ENCODE measurements at regions not wholly inside any gene's neighbourhood (a gene's known extent, or its start where the extent isn't known, plus 50 kb on each side); places are given as distances from the start of the nearest gene placed in this dataset.

DNA sequence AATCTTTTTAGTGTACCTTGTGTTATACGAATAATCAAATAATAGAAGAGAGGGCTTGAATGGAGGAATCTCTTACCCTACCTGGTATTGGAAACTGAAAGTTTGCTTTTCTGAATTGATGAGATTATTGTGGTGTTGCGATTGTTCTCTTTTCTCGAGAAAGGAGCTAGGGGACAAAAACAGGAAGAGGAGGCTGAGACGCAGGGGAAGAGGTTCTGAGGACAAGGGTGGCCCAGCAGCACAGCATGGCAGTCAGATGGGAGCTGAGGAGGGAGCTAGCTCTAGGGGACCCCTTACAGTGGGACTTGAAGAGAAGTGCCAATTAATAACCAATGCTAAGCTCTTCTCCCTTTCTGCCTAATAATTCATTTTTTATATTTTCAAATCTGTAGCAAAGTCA, 183.3 kb upstream of the DMAC1 start:
- Histone ChIP-seq H3K4me3 (no peak overlapping the region), H3K27me3 (no peaks in the 10 kb centered on the region), H3K9me3 (no peaks in the 10 kb centered on the region), H3K36me3 (no peaks in the 10 kb centered on the region), H3K4me1 (no peaks in the 10 kb centered on the region), H3K27ac (no peak overlapping the region)
- TF ChIP-seq POLR2A (IDR thresholded peaks at IDR 0.05): no peak
- TF ChIP-seq, protein P1, sequence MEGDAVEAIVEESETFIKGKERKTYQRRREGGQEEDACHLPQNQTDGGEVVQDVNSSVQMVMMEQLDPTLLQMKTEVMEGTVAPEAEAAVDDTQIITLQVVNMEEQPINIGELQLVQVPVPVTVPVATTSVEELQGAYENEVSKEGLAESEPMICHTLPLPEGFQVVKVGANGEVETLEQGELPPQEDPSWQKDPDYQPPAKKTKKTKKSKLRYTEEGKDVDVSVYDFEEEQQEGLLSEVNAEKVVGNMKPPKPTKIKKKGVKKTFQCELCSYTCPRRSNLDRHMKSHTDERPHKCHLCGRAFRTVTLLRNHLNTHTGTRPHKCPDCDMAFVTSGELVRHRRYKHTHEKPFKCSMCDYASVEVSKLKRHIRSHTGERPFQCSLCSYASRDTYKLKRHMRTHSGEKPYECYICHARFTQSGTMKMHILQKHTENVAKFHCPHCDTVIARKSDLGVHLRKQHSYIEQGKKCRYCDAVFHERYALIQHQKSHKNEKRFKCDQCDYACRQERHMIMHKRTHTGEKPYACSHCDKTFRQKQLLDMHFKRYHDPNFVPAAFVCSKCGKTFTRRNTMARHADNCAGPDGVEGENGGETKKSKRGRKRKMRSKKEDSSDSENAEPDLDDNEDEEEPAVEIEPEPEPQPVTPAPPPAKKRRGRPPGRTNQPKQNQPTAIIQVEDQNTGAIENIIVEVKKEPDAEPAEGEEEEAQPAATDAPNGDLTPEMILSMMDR (IDR thresholded peaks at IDR 0.05): no peak
- DNase-seq: no peak
- intact Hi-C loops (cut with DNase I; ENCODE audit: low total_unique reads): no loop called here

DNA sequence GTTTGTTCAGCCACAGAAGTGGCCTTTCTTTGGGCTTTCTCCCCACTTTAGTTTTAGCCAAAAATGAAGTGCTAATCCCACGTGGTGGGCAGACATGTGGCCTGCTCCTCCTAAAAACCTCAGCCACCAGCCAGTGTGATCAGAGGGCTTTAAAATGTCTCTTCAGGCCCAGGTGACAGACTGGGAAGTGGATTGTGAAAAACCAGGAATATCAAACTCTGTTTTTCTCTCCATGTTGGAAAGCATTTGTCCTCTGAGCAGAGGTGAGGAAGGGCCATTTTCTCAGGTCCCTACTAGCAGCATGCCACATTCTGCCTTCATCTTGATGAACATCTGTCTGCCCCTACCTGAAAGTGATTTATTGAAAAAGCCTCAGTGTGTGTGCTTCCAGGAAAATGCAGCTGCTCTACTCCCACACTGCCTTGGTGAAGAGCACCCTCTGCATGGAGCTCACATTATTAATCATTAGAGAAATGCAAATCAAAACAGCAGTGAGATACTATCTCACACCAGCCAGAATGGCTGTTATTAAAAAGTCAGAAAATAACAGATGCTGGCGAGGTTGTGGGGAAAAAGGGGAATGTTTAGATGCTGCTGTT, 181.2 kb upstream of the DMAC1 start:
- intact Hi-C loops (cut with DNase I; ENCODE audit: low total_unique reads): no loop called here
- TF ChIP-seq POLR2A (IDR thresholded peaks at IDR 0.05): no peak
- TF ChIP-seq, protein P1 (IDR thresholded peaks at IDR 0.05): no peak
- DNase-seq: no peak
- Histone ChIP-seq H3K27ac (no peak overlapping the region), H3K27me3 (no peaks in the 10 kb centered on the region), H3K9me3 (no peaks in the 10 kb centered on the region), H3K36me3 (no peaks in the 10 kb centered on the region), H3K4me1 (no peaks in the 10 kb centered on the region), H3K4me3 (no peak overlapping the region)

DNA sequence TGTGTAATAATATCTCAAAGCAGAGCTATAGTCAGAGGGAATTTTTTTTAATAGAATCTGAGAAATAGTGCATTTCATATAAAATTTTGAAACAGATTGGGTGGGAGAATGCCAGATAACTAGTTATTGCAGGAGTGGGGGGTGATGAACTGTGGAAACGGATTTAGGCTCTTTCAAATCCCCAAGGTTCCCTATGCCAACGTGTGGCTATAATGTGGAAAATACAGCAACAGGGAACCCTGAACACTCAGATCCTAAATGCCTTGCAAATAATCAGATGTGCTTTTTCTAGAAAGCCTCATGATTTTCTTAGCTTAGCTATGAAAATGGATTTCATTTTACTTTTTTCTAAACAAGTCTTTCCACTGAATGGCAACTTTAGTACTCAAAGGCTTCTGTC, 180.5 kb upstream of the DMAC1 start:
- intact Hi-C loops (cut with DNase I; ENCODE audit: low total_unique reads): no loop called here
- Histone ChIP-seq H3K27ac (no peak overlapping the region), H3K4me1 (no peaks in the 10 kb centered on the region), H3K36me3 (no peaks in the 10 kb centered on the region), H3K27me3 (no peaks in the 10 kb centered on the region), H3K9me3 (no peaks in the 10 kb centered on the region), H3K4me3 (no peak overlapping the region)
- TF ChIP-seq, protein P1 (IDR thresholded peaks at IDR 0.05): no peak
- TF ChIP-seq POLR2A (IDR thresholded peaks at IDR 0.05): no peak
- no peak for DNase-seq

DNA sequence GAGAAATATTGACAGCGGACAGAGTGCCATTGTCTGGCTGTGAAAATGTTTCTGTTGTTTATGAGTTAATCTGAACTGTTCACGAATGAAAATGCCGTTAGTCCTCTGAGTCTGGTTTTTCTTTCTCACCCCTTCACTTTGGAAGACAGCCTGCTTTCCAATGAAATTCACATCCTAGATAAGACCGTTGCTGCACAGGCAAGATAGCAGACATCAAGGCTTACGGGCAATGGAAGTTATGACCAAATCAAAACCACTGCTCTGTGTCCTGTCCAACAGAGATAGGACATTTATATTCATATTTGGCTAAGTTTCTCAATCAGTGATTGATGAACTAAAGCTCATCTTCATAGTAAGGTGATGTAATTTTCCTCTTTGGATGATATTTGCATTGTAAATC, 180.0 kb upstream of the DMAC1 start:
- Histone ChIP-seq H3K27me3 (no peaks in the 10 kb centered on the region), H3K27ac (no peak overlapping the region), H3K36me3 (no peaks in the 10 kb centered on the region), H3K9me3 (no peaks in the 10 kb centered on the region), H3K4me1 (no peaks in the 10 kb centered on the region), H3K4me3 (no peak overlapping the region)
- no peak for DNase-seq
- intact Hi-C loops (cut with DNase I; ENCODE audit: low total_unique reads): no loop called here
- TF ChIP-seq, protein P1 (IDR thresholded peaks at IDR 0.05): no peak
- TF ChIP-seq POLR2A (IDR thresholded peaks at IDR 0.05): no peak

GRCh38 chr9:7977586-7977985, 178.0 kb upstream of the DMAC1 start:
- Histone ChIP-seq H3K27me3 (no peaks in the 10 kb centered on the region), H3K27ac (no peak overlapping the region), H3K4me3 (no peak overlapping the region), H3K9me3 (no peaks in the 10 kb centered on the region), H3K4me1 (no peaks in the 10 kb centered on the region), H3K36me3 (no peaks in the 10 kb centered on the region)
- intact Hi-C loops (cut with DNase I; ENCODE audit: low total_unique reads): no loop called here
- TF ChIP-seq, protein P1 (IDR thresholded peaks at IDR 0.05): no peak
- TF ChIP-seq POLR2A (IDR thresholded peaks at IDR 0.05): no peak
- no peak for DNase-seq
